Neural progenitor cell (in vitro differentiated cells): ENCODE measurements at regions not wholly inside any gene's neighbourhood (a gene's known extent, or its start where the extent isn't known, plus 50 kb on each side); places are given as distances from the start of the nearest gene placed in this dataset.

Experiments used
- DNase-seq: peaks from one replicate; pipeline ENCODE4 v3.0.0-alpha.2; 2016; ENCODE audit warnings: low spot score
- H2AFZ ChIP-seq: fragments of 200-600 bp; sonication (generic); replicated peaks from 2 replicates; pipeline ENCODE4 v1.6.1; 2016; ENCODE audit warnings: antibody characterized with exemption
- H3F3A ChIP-seq: fragments of 200-600 bp; sonication (generic); 2 replicates; pipeline ENCODE4 v1.6.1; 2016; ENCODE audit warnings: antibody characterized with exemption, low read depth
- H3K27ac ChIP-seq: fragments of 200-600 bp; sonication (generic); 2 replicates; pipeline ENCODE4 v1.5.1; 2016; ENCODE audit warnings: mild to moderate bottlenecking
- H3K27me3 ChIP-seq: fragments of 200-600 bp; sonication (generic); 2 replicates; pipeline ENCODE4 v1.6.1; 2016; ENCODE audit warnings: mild to moderate bottlenecking, moderate library complexity
- H3K36me3 ChIP-seq: fragments of 200-600 bp; sonication (generic); 2 replicates; pipeline ENCODE4 v1.5.1; 2016
- H3K4me1 ChIP-seq: fragments of 200-600 bp; sonication (generic); 2 replicates; pipeline ENCODE4 v1.6.1; 2016; ENCODE audit warnings: mixed run types
- H3K4me2 ChIP-seq: fragments of 200-600 bp; sonication (generic); 2 replicates; pipeline ENCODE4 v1.6.1; 2016
- H3K4me3 ChIP-seq: fragments of 200-600 bp; sonication (generic); 2 replicates; pipeline ENCODE4 v1.5.1; 2016
- H3K79me2 ChIP-seq: fragments of 200-600 bp; sonication (generic); 2 replicates; pipeline ENCODE4 v1.6.1; 2016; ENCODE audit warnings: low read depth
- H3K9ac ChIP-seq: fragments of 200-600 bp; sonication (generic); 2 replicates; pipeline ENCODE4 v1.6.1; 2016
- H3K9me3 ChIP-seq: fragments of 200-600 bp; sonication (generic); 2 replicates; pipeline ENCODE4 v1.5.1; 2016; ENCODE audit warnings: low read depth
- H4K20me1 ChIP-seq: fragments of 200-600 bp; sonication (generic); 2 replicates; pipeline ENCODE4 v1.6.1; 2016; ENCODE audit warnings: low read depth
- H3K27ac Mint-ChIP-seq: 3 replicates; pipeline ENCODE4 v1.8.0; 2021; ENCODE audit warnings: mixed read lengths
- H3K27me3 Mint-ChIP-seq: 2 replicates; pipeline ENCODE4 v1.8.0; 2022; ENCODE audit warnings: low read depth, mild to moderate bottlenecking, inconsistent platforms, moderate library complexity, mixed read lengths; ENCODE audit not compliant: insufficient read depth
- H3K36me3 Mint-ChIP-seq: 3 replicates; pipeline ENCODE4 v1.8.0; 2021; ENCODE audit warnings: mixed read lengths
- H3K4me1 Mint-ChIP-seq: 3 replicates; pipeline ENCODE4 v1.8.0; 2021; ENCODE audit warnings: mixed read lengths
- H3K4me3 Mint-ChIP-seq: 3 replicates; pipeline ENCODE4 v1.8.0; 2021; ENCODE audit warnings: mild to moderate bottlenecking, moderate library complexity, mixed read lengths
- H3K9me3 Mint-ChIP-seq: 3 replicates; pipeline ENCODE4 v1.8.0; 2020; ENCODE audit warnings: mixed read lengths
- EZH2 ChIP-seq: fragments of 200-600 bp; sonication (generic); IDR thresholded peaks from 2 replicates; pipeline ENCODE4 v1.6.1; 2017; ENCODE audit warnings: antibody characterized with exemption, mild to moderate bottlenecking, moderate library complexity
- EZH2phosphoT487 ChIP-seq: fragments of 200-600 bp; sonication (generic); IDR thresholded peaks from 2 replicates; pipeline ENCODE4 v1.6.1; 2017; ENCODE audit warnings: antibody characterized with exemption
- TF ChIP-seq, protein P1 (sequence below): fragments of 200-600 bp; sonication (generic); IDR thresholded peaks from 2 replicates; pipeline ENCODE4 v1.5.1; 2017; ENCODE audit warnings: antibody characterized with exemption, mild to moderate bottlenecking

DNA sequence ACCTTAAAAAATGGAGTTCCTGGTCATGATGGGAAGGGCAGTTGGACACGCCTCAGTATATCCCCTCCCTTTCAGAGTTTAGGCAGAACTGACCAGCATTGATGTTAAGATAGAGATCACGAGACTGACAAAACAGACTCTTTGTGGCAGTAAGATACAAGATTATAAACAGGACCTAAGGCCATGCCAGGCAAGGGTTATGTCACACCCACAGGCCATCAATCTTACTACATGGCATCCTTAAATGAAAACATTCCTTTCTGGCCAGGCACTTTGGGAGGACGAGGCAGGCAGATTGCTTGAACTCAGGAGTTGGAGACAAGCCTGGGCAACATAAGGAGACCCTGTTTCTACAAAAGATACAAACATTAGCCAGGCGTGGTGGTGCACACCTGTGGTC, 129.3 kb upstream of the MLN start:
- Mint-ChIP-seq H3K4me1 (peaks cover 22% of the 10 kb centered on the region), H3K27me3 (peaks cover 9% of the 10 kb centered on the region), H3K9me3 (peaks cover 9% of the 10 kb centered on the region), H3K4me3 (no peak overlapping the region), H3K36me3 (no peaks in the 10 kb centered on the region), H3K27ac (no peak overlapping the region)
- Histone ChIP-seq H3K27ac (no peak overlapping the region), H3K4me1 (peaks cover 5% of the 10 kb centered on the region), H3F3A (no peaks in the 10 kb centered on the region), H3K4me3 (no peak overlapping the region), H3K27me3 (no peaks in the 10 kb centered on the region), H3K79me2 (no peaks in the 10 kb centered on the region), H4K20me1 (no peaks in the 10 kb centered on the region), H3K4me2 (no peak overlapping the region), H3K9me3 (no peaks in the 10 kb centered on the region), H2AFZ (no peak overlapping the region), H3K9ac (no peak overlapping the region), H3K36me3 (no peaks in the 10 kb centered on the region)
- TF ChIP-seq, protein P1, sequence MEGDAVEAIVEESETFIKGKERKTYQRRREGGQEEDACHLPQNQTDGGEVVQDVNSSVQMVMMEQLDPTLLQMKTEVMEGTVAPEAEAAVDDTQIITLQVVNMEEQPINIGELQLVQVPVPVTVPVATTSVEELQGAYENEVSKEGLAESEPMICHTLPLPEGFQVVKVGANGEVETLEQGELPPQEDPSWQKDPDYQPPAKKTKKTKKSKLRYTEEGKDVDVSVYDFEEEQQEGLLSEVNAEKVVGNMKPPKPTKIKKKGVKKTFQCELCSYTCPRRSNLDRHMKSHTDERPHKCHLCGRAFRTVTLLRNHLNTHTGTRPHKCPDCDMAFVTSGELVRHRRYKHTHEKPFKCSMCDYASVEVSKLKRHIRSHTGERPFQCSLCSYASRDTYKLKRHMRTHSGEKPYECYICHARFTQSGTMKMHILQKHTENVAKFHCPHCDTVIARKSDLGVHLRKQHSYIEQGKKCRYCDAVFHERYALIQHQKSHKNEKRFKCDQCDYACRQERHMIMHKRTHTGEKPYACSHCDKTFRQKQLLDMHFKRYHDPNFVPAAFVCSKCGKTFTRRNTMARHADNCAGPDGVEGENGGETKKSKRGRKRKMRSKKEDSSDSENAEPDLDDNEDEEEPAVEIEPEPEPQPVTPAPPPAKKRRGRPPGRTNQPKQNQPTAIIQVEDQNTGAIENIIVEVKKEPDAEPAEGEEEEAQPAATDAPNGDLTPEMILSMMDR: no peak
- TF ChIP-seq EZH2: no peak
- TF ChIP-seq EZH2phosphoT487: no peak
- DNase-seq: no peak

DNA sequence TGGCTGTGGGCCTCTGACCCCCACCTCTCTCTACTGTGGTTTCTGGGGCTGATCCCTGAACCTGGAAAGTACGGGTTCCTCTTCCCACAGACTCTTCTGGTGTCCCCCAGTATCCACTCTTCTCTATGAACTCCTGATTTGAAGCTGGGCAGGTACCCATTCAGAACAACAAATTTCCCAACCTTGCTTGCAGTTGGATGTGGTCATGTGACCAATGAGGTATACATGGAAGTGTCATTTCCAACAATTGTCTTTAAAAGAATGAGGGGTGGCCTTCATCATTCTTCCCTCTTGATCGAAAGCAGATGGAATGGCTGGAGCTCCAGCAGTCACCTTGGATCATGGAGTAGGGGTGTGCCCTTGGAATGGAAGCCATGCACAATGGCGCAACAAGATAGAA, 128.0 kb upstream of the MLN start:
- no peak overlapping the region for H3K27ac ChIP-seq
- no peaks in the 10 kb centered on the region for H4K20me1 ChIP-seq
- H3K27ac Mint-ChIP-seq: peak overlapping the region; percentile 11
- no peaks in the 10 kb centered on the region for H3K9me3 ChIP-seq
- H3K79me2 ChIP-seq: no peaks in the 10 kb centered on the region
- H3F3A ChIP-seq: no peaks in the 10 kb centered on the region
- H3K4me1 Mint-ChIP-seq: peaks cover 26% of the 10 kb centered on the region
- peaks cover 5% of the 10 kb centered on the region for H3K4me1 ChIP-seq
- H3K27me3 ChIP-seq: no peaks in the 10 kb centered on the region
- H3K4me3 ChIP-seq: no peak overlapping the region
- TF ChIP-seq EZH2phosphoT487 (no peak), EZH2 (no peak)
- TF ChIP-seq, protein P1: no peak
- no peak overlapping the region for H3K9ac ChIP-seq
- no peak overlapping the region for H3K4me2 ChIP-seq
- H3K36me3 ChIP-seq: no peaks in the 10 kb centered on the region
- no peak overlapping the region for H3K4me3 Mint-ChIP-seq
- H3K36me3 Mint-ChIP-seq: no peaks in the 10 kb centered on the region
- no peak for DNase-seq
- peaks cover 13% of the 10 kb centered on the region for H3K27me3 Mint-ChIP-seq
- H3K9me3 Mint-ChIP-seq: peaks cover 15% of the 10 kb centered on the region
- H2AFZ ChIP-seq: no peak overlapping the region

DNA sequence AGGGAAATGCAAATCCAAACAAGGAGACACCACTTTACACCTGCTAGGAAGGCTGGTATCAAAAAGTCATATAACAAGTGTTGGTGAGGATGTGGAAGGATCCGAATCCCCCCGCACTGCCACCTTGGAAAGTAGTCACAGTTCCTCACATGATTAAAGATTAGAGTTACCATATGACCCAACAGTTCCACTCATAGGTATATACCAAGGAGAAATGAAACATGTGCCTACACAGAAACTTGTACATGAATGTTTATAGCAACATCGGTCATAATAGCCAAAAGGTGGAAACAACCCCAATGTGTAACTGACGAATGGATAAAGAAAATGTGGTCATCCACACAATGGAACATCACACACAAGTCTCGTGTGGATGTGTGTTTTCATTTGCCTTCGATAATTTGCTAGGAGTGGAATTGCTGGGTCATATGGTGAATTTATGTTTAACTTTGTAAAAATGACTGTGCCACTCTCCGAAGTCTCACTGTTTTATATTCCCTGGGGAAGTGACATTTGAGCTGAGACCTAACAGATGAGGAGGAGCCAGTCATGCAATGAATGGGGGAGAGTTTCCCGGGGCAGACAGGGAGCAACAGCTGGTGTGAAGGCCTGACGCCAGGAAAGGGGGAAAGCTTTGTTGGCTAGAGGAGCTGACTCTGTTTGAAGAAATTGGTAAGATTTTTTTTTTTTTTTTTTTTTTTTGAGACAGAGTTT, 125.9 kb upstream of the MLN start:
- Histone ChIP-seq H3K4me3 (no peak overlapping the region), H3K4me1 (no peaks in the 10 kb centered on the region), H3K36me3 (no peaks in the 10 kb centered on the region), H3K79me2 (no peaks in the 10 kb centered on the region), H3K9me3 (no peaks in the 10 kb centered on the region), H4K20me1 (no peaks in the 10 kb centered on the region), H3K4me2 (no peak overlapping the region), H2AFZ (no peak overlapping the region), H3K27ac (no peak overlapping the region), H3F3A (no peaks in the 10 kb centered on the region), H3K9ac (no peak overlapping the region), H3K27me3 (no peaks in the 10 kb centered on the region)
- TF ChIP-seq, protein P1: no peak
- TF ChIP-seq EZH2 (no peak), EZH2phosphoT487 (no peak)
- peak overlapping the region; percentile 59 for H3K27ac Mint-ChIP-seq
- no peak for DNase-seq
- peaks cover 15% of the 10 kb centered on the region for H3K9me3 Mint-ChIP-seq
- peaks cover 7% of the 10 kb centered on the region for H3K27me3 Mint-ChIP-seq
- peaks cover 15% of the 10 kb centered on the region for H3K4me1 Mint-ChIP-seq
- H3K36me3 Mint-ChIP-seq: no peaks in the 10 kb centered on the region
- no peak overlapping the region for H3K4me3 Mint-ChIP-seq
